HG03025 (cell line): ENCODE measurements at regions not wholly inside any gene's neighbourhood (a gene's known extent, or its start where the extent isn't known, plus 50 kb on each side); places are given as distances from the start of the nearest gene placed in this dataset.
"Not testable (repeated sequence)": the region's sequence is repeated elsewhere in the genome, so short reads cannot be mapped to it uniquely, and the experiment has no call there.

Experiments used
- ATAC-seq: cut with Tn5 transposase; IDR thresholded peaks from one replicate; pipeline ENCODE4 v1.9.1; 2021; ENCODE audit warnings: mild to moderate bottlenecking, moderate library complexity; ENCODE audit not compliant: unreplicated experiment, low FRiP score

DNA sequence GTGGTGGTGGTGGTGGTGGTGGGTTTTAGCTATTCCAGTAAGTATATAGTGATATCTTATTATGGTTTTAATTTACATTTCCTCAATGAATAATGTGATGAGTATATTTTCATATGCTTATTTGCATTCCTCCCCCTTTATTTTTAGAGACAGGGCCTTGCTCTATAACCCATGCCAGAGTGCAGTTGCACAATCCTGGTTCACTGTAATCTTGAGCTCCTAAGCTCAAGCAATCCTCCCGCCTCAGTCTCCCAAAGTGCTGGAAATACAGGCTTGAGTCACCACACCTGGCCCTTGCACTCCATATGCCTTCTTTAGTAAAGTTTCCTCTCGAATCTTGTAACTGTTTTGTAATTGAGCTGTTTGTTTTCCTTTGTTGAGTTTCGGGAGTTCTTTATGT is 577.7 kb upstream of the AUTS2 start:
- no peak for ATAC-seq

- ATAC-seq, result no peak
Measured at GRCh38 chr7:69025249-69025648, 573.0 kb upstream of the AUTS2 start.

GRCh38 chr7:69032848-69033247 is 565.4 kb upstream of the AUTS2 start:
- ATAC-seq, result no peak

DNA sequence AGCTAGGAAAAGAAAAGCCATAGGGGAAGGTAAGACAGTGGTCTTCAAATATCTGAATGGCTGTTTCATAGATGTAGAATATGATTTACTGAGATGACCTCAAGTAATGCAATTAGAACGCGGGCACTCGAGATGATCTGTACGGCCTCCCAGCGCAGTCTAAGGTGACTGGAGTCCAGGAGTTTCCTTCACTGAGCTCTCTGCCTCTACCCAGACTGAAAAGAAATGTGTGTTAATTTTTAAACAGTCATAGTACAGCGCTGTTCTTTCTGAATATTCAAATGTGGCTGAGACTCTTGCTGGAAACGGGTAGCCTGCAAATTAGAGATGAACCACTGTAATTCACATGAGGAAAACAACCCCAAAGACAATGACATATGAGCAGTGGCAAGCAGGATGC is 562.4 kb upstream of the AUTS2 start:
- ATAC-seq, result no peak

- no peak for ATAC-seq
Measured at GRCh38 chr7:69036301-69036700, 562.0 kb upstream of the AUTS2 start.

DNA sequence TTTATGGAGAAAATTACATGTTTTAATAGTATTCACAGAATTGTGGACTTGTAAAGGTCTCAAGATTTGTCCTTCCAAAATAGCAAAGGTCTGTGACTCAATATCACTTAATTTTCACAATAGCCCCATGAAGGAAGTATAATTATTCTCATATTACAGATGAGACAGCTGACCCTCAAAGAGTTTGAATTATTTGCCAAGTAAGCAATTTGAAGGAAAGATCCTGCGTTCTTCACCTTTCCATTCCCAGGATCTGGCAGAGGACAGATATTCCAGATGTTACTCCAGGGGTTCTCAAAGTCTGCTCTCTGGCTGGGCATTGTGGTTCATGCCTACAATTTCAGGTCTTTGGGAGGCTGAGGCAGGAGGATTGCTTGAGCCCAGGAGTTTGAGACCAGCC is 559.4 kb upstream of the AUTS2 start:
- ATAC-seq, result no peak

DNA sequence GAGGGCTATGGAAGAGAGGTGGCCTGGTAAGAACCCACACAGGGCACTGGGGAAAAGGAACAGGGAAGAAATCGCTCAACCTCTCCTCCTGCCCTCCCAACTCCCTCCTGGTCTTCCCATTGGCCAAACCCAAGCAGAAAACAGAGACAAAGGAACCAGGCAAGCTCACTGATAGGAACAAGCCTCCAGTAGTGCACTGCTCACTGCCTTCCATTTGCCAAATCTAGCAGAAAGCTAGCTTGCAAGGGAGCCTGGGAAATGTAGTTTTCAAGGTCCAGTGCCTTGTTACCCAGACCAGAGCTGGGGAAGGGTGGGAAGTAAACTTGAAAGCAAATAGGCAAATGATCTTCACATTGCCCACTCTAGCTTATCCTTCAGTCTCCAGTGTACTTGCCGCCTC is 556.1 kb upstream of the AUTS2 start:
- no peak for ATAC-seq

DNA sequence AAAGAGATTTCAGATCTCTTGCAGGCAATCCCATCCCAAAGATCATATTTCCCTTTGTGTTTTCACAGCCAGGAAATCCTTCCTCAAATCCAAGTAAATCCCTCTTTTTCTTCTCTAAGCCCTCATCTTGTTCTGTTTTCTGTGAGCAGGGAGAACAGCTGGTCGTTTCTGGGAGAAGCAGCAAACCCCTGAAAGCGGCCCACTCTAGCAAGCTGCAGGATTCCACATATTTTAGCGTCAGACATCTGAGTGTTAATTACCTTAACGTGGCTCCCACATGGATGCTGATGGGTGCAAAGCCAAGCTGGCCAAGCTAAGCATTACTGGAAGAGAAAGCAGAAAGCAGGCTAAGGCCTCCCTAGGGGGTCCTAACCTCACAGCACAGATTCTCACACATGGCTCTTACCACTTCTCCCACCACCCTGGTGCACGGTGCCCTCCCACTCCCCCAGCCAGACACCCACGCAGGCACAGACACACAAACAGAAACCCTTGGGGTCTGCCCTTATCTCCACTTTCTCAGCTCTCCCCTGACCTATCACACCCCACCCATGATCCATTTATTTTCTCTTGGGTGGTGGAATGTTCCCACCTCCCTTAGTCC is 551.0 kb upstream of the AUTS2 start:
- no peak for ATAC-seq

- ATAC-seq, result no peak
Measured at GRCh38 chr7:69049326-69049725, 548.9 kb upstream of the AUTS2 start.

GRCh38 chr7:69052447-69052846 is 545.8 kb upstream of the AUTS2 start:
- no peak for ATAC-seq

GRCh38 chr7:69060516-69060915 is 537.8 kb upstream of the AUTS2 start:
- ATAC-seq, result no peak

GRCh38 chr7:69062020-69062765 is 536.1 kb upstream of the AUTS2 start:
- ATAC-seq, result no peak

- no peak for ATAC-seq
Measured at GRCh38 chr7:69067397-69067796, 530.9 kb upstream of the AUTS2 start.

DNA sequence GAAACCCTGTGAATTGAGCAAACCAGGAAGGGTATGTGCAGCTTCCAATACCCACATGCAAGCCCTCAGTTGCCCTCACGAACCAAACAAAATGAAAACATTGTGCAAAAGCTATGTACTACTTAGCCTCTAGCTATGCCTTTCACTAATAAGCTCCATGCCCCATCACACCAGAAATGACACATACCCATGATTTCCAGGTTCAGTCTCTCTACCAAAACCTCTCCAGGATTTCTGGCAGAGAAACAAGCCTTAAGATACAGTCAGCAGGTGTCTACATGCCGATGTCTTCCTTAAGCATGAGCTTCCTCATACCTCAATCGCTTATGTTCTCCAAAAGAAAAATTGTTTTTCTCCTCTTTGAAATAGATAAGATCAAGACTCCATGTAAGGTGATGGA is 527.8 kb upstream of the AUTS2 start:
- ATAC-seq, result no peak

- ATAC-seq, result no peak
Measured at GRCh38 chr7:69076566-69076965, 521.7 kb upstream of the AUTS2 start.

- no peak for ATAC-seq
Measured at GRCh38 chr7:69078997-69079769, 519.1 kb upstream of the AUTS2 start.

GRCh38 chr7:69087281-69087680 is 511.0 kb upstream of the AUTS2 start:
- not testable (repeated sequence) for ATAC-seq

DNA sequence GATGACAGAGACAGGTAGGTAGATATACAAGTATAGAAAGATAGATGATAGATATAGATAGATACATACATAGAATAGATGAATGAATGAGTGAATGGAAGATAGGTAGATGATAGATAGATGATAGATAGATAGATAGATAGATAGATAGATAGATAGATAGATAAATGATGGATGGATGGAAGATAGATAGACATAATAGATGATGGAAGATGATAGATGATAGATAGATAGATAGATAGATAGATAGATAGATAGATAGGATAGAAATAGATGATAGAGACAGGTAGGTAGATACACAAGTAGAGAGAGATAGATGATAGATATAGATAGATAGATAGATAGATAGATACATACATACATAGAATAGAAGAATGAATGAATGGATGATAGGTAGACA is 510.1 kb upstream of the AUTS2 start:
- no peak for ATAC-seq

DNA sequence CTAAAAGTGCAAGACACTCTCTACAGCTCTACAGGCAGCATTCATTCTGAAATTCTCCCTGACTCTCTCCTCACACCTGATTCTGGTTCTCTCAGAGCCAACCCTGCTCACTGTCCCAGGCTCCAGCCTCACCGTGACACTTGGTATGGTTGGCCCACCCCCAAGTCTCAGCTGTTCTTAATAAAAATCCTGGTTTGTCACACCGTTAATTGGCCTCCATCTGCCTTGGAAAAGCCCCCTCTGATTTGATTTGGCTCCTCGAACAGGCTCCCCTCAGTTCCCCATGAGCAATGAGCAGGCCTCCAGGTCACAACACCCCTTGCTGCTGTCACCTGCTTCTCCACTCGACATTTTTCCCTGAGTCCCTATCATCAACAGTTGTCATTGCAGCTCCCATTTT is 507.3 kb upstream of the AUTS2 start:
- ATAC-seq, result no peak

GRCh38 chr7:69091521-69091920 is 506.8 kb upstream of the AUTS2 start:
- no peak for ATAC-seq

DNA sequence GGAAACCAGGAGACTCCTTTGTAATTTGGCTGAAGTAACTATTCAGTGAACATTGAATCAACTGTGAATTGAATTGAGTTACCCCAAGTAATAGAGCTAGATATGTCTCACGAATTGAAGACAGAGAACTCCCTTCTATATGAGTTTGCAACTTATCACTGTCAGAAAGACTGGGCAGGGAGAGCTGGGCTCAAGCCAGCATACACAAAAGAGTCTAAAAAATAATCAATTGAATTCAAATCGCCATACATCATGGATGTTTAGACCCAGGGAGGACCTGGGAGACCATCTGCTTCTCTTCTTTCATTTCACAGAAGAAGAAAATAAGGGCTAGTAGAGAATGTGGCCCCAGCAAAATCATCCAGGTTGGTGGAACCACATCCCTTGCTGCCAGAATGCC is 503.1 kb upstream of the AUTS2 start:
- no peak for ATAC-seq

DNA sequence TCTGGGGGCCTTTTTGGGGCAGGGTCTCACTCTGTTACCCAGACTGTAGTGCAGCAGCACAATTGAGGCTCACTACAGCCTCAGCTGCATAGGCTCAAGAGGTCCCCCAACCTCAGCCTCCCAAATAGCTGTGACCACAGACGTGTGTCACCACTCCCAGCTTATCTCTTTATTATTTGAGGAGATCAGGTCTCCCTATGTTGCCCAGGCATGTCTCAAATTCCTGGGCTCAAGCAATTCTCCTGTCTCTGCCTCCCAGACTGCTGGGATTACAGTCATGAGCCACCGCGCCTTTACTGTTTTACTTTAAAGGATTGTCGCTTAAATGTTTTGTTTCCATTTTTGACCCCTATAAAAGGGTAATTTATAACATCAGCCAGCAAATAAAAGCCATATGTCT is 502.6 kb upstream of the AUTS2 start:
- ATAC-seq, result no peak
